Tibial nerve (tissue), 4 donors: ENCODE measurements at regions not wholly inside any gene's neighbourhood (a gene's known extent, or its start where the extent isn't known, plus 50 kb on each side); places are given as distances from the start of the nearest gene placed in this dataset.

Experiments used
- DNase-seq, 2 donors: peaks; one replicate each; pipeline ENCODE4 v3.0.0-alpha.2; 2019; ENCODE audit warnings: low spot score in 2 of 2
- H3K27ac ChIP-seq, 4 donors: fragments of 200-600 bp; sonication (generic) in 3 of 4; one replicate each; pipeline ENCODE4 v1.5.1; 2017 to 2019; ENCODE audit warnings: mild to moderate bottlenecking in 1 of 4
- H3K27me3 ChIP-seq, 2 donors: fragments of 200-600 bp; sonication (generic) in 1 of 2; one replicate each; pipeline versions ENCODE4 v1.5.1 to v1.6.0; 2017 to 2019
- H3K36me3 ChIP-seq, 3 donors: fragments of 200-600 bp; sonication (generic); one replicate each; pipeline ENCODE4 v1.5.1; 2018 to 2019
- H3K4me1 ChIP-seq, 4 donors: fragments of 200-600 bp; sonication (generic) in 3 of 4; one replicate each; pipeline ENCODE4 v1.5.1; 2017 to 2019
- H3K4me3 ChIP-seq, 4 donors: fragments of 200-600 bp; sonication (generic) in 3 of 4; one replicate each; pipeline ENCODE4 v1.5.1; 2017 to 2019; ENCODE audit warnings: mild to moderate bottlenecking in 1 of 4, moderate library complexity in 1 of 4
- H3K9me3 ChIP-seq, 4 donors: fragments of 200-600 bp; sonication (generic) in 3 of 4; one replicate each; pipeline ENCODE4 v1.5.1; 2017 to 2019
- CTCF ChIP-seq, 5 experiments: fragments of 200-600 bp in 3 of 5; fragments of 450-650 bp in 2 of 5; sonication (generic) in 3 of 5; IDR thresholded peaks; one replicate each; pipeline ENCODE4 v1.5.1; 2016 to 2019; ENCODE audit warnings: antibody characterized with exemption in 5 of 5, mild to moderate bottlenecking in 3 of 5, moderate library complexity in 2 of 5
- EP300 ChIP-seq, 2 donors: sonication (generic); formaldehyde crosslinking; IDR thresholded peaks; one replicate each; pipeline ENCODE4 v1.6.1; 2017; ENCODE audit warnings: antibody characterized with exemption in 2 of 2, mild to moderate bottlenecking in 1 of 2
- POLR2A ChIP-seq, 2 donors: fragments of 450-650 bp; IDR thresholded peaks; one replicate each; pipeline ENCODE4 v1.6.1; 2017; ENCODE audit warnings: antibody characterized with exemption in 2 of 2, mild to moderate bottlenecking in 2 of 2, moderate library complexity in 2 of 2
- WGBS, 2 donors: methylation state at CpG; one replicate each; pipeline ENCODE4 v1.1.5; 2018; 5-methylcytosine and 5-hydroxymethylcytosine counted together

- H3K4me1 ChIP-seq: no peaks in the 10 kb centered on the region
- no peaks in the 10 kb centered on the region for H3K36me3 ChIP-seq
- no peak overlapping the region for H3K4me3 ChIP-seq
- H3K27ac ChIP-seq: no peak overlapping the region
- no peaks in the 10 kb centered on the region for H3K27me3 ChIP-seq
- TF ChIP-seq CTCF (IDR thresholded peaks at IDR 0.05) (no peak), POLR2A (IDR thresholded peaks at IDR 0.05) (no peak), EP300 (IDR thresholded peaks at IDR 0.05) (no peak)
- no peak for DNase-seq
- no peaks in the 10 kb centered on the region for H3K9me3 ChIP-seq
- 82 to 88% methylated on average over 7 of the region's 7 CpGs for WGBS, 2 donors
These were observed 270.2 kb downstream of the SHOX2 start for GRCh38 chr3:157836022-157836421.

GRCh38 chr3:157832588-157832987 is 273.6 kb downstream of the SHOX2 start:
- Histone ChIP-seq H3K9me3 (peaks cover 0 to 26% (median 0%) of the 10 kb centered on the region in 4 donors), H3K36me3 (peaks cover 0 to 7% (median 0%) of the 10 kb centered on the region in 3 donors), H3K27me3 (no peaks in the 10 kb centered on the region), H3K4me1 (no peaks in the 10 kb centered on the region), H3K27ac (no peak overlapping the region), H3K4me3 (no peak overlapping the region)
- WGBS, 2 donors: 69 to 82% methylated on average over 3 of the region's 3 CpGs
- TF ChIP-seq POLR2A (IDR thresholded peaks at IDR 0.05) (no peak), CTCF (IDR thresholded peaks at IDR 0.05) (no peak), EP300 (IDR thresholded peaks at IDR 0.05) (no peak)
- DNase-seq: no peak

GRCh38 chr3:157830556-157831236 is 275.5 kb downstream of the SHOX2 start:
- 56 to 63% methylated on average over 7 of the region's 7 CpGs for WGBS, 2 donors
- DNase-seq: no peak
- Histone ChIP-seq H3K27me3 (no peaks in the 10 kb centered on the region), H3K9me3 (peaks cover 0 to 34% (median 0%) of the 10 kb centered on the region in 4 donors), H3K36me3 (peaks cover 0 to 7% (median 0%) of the 10 kb centered on the region in 3 donors), H3K27ac (no peak overlapping the region), H3K4me3 (no peak overlapping the region), H3K4me1 (no peaks in the 10 kb centered on the region)
- TF ChIP-seq CTCF (IDR thresholded peaks at IDR 0.05): no peak
- TF ChIP-seq EP300 (IDR thresholded peaks at IDR 0.05): no peak
- no peak for TF ChIP-seq POLR2A (IDR thresholded peaks at IDR 0.05)

GRCh38 chr3:157829786-157830185 is 276.4 kb downstream of the SHOX2 start:
- Histone ChIP-seq H3K4me1 (no peaks in the 10 kb centered on the region), H3K9me3 (peaks cover 0 to 34% (median 0%) of the 10 kb centered on the region in 4 donors), H3K4me3 (no peak overlapping the region), H3K36me3 (peaks cover 0 to 7% (median 0%) of the 10 kb centered on the region in 3 donors), H3K27ac (no peak overlapping the region), H3K27me3 (no peaks in the 10 kb centered on the region)
- no peak for DNase-seq
- 91% methylated on average over 2 of the region's 2 CpGs for WGBS, 2 donors
- TF ChIP-seq EP300 (IDR thresholded peaks at IDR 0.05) (no peak), CTCF (IDR thresholded peaks at IDR 0.05) (no peak), POLR2A (IDR thresholded peaks at IDR 0.05) (no peak)

GRCh38 chr3:157824281-157824680 is 281.9 kb downstream of the SHOX2 start:
- peaks cover 0 to 7% (median 0%) of the 10 kb centered on the region in 3 donors for H3K36me3 ChIP-seq
- no peaks in the 10 kb centered on the region for H3K27me3 ChIP-seq
- no peak overlapping the region for H3K4me3 ChIP-seq
- H3K27ac ChIP-seq: no peak overlapping the region
- peaks cover 0 to 25% (median 0%) of the 10 kb centered on the region in 4 donors for H3K9me3 ChIP-seq
- TF ChIP-seq EP300 (IDR thresholded peaks at IDR 0.05) (no peak), POLR2A (IDR thresholded peaks at IDR 0.05) (no peak), CTCF (IDR thresholded peaks at IDR 0.05) (no peak)
- DNase-seq: no peak
- H3K4me1 ChIP-seq: peaks cover 0 to 9% (median 0%) of the 10 kb centered on the region in 4 donors
- 88 to 92% methylated on average over 4 of the region's 4 CpGs for WGBS, 2 donors
